HG03457 (cell line): ENCODE measurements at regions not wholly inside any gene's neighbourhood (a gene's known extent, or its start where the extent isn't known, plus 50 kb on each side); places are given as distances from the start of the nearest gene placed in this dataset.

Source experiments
- ATAC-seq: cut with Tn5 transposase; IDR thresholded peaks from one replicate; pipeline ENCODE4 v1.9.1; 2021; ENCODE audit warnings: moderate number of reproducible peaks; ENCODE audit not compliant: unreplicated experiment

- ATAC-seq: no peak
These were observed 187.4 kb upstream of the JARID2 start for GRCh38 chr6:15058200-15059061.

GRCh38 chr6:15061180-15061641 is 184.7 kb upstream of the JARID2 start:
- ATAC-seq: no peak

GRCh38 chr6:15061908-15062515 is 183.9 kb upstream of the JARID2 start:
- no peak for ATAC-seq

GRCh38 chr6:15062516-15063252 is 183.2 kb upstream of the JARID2 start:
- no peak for ATAC-seq

GRCh38 chr6:15063253-15063853 is 182.5 kb upstream of the JARID2 start:
- ATAC-seq: no peak

GRCh38 chr6:15065261-15065989 is 180.4 kb upstream of the JARID2 start:
- ATAC-seq: no peak

- no peak for ATAC-seq
These were observed 179.6 kb upstream of the JARID2 start for GRCh38 chr6:15066089-15066758.

GRCh38 chr6:15073344-15073789 is 172.5 kb upstream of the JARID2 start:
- no peak for ATAC-seq

- ATAC-seq: no peak
These were observed 171.9 kb upstream of the JARID2 start for GRCh38 chr6:15073883-15074465.

- no peak for ATAC-seq
These were observed 171.1 kb upstream of the JARID2 start for GRCh38 chr6:15074806-15075205.

GRCh38 chr6:15076565-15076964 is 169.3 kb upstream of the JARID2 start:
- no peak for ATAC-seq

GRCh38 chr6:15077006-15077405 is 168.9 kb upstream of the JARID2 start:
- ATAC-seq: no peak

GRCh38 chr6:15077961-15078360 is 167.9 kb upstream of the JARID2 start:
- no peak for ATAC-seq

GRCh38 chr6:15079288-15079817 is 166.5 kb upstream of the JARID2 start:
- no peak for ATAC-seq

- no peak for ATAC-seq
These were observed 165.0 kb upstream of the JARID2 start for GRCh38 chr6:15080895-15081294.

GRCh38 chr6:15081447-15081846 is 164.4 kb upstream of the JARID2 start:
- no peak for ATAC-seq

- no peak for ATAC-seq
These were observed 163.2 kb upstream of the JARID2 start for GRCh38 chr6:15082708-15083107.

- ATAC-seq: no peak
These were observed 159.3 kb upstream of the JARID2 start for GRCh38 chr6:15086348-15087158.
